T-helper 1 cell (primary cell): ENCODE measurements at regions not wholly inside any gene's neighbourhood (a gene's known extent, or its start where the extent isn't known, plus 50 kb on each side); places are given as distances from the start of the nearest gene placed in this dataset.

Source experiments
- DNase-seq, 5 donors: peaks; one replicate each; pipeline ENCODE4 v3.0.0-alpha.2; 2012 to 2020

DNA sequence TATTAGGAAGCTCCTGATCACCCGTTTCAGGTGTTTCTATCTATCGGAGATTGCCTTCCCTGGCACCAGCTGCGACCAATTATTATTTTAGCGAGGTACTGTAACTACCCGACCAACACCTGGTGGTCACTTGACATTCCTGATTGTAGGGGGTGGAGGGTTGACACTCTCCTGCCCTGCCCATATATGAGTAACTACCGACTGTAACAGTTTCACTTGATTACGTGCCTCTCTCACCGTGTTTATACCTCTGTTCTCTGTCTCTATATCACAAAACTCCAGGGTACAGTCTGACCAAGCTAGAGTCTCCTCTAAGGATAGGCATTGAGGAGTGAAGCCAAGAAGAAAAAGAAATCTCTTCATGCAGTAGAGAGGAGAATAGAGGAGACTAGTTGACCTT, 268.0 kb upstream of the LRATD1 start:
- no peak for DNase-seq

DNA sequence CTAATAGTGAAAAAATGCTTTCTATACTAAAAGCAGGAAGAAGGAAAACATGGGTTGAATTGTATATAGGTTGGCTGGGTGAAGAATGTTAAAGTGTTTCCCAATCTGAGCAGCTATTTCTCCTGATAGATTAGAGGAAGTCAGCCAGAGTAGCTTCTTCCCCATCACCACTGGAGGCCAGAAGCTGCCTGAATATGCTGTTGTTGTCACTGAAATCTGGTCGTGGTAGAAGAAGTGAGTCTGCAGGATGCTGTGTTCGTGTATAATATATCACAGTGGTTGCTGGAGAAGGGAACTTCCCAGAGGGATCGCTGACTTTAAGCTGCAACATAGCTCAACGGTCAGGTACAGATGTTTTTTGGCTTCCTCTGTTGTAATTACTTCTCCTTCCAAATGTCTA, 247.5 kb upstream of the LRATD1 start:
- DNase-seq = no peak

DNA sequence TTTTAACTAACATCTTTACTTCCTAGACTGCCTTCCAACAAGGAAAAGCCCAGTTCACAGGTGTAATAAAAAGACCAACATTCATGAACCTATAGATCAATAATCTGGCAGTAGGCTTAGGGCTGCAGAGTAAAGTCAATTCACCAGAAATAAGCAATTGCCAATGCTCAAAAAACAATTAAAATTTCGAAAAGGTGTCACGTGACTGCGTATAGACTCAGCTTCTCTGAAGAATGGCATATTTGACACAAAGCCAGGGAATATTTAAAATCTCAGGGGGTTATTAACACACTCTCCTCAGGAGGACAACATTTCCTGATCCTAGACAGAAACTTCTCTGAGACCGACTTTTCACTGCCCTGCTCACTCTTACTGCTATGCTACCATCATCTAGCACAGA, 245.2 kb upstream of the LRATD1 start:
- no peak for DNase-seq

DNA sequence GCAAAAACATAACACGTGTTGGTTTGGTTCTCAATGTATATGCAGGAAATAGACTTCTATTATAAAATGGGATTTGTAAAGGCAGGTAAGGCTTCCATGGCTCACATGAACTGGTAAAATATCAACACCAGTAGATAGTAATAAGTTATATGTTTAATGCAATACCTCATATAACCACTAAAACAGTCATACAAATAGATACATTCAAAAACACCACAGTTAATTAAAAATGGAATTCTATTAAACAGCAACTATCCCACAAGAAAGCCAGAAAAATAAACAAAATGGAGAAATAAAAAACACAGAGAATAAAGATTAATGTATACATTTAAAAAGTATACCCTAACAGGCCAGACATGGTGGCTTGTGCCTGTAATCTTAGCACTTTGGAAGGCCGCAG, 243.8 kb upstream of the LRATD1 start:
- no peak for DNase-seq

DNA sequence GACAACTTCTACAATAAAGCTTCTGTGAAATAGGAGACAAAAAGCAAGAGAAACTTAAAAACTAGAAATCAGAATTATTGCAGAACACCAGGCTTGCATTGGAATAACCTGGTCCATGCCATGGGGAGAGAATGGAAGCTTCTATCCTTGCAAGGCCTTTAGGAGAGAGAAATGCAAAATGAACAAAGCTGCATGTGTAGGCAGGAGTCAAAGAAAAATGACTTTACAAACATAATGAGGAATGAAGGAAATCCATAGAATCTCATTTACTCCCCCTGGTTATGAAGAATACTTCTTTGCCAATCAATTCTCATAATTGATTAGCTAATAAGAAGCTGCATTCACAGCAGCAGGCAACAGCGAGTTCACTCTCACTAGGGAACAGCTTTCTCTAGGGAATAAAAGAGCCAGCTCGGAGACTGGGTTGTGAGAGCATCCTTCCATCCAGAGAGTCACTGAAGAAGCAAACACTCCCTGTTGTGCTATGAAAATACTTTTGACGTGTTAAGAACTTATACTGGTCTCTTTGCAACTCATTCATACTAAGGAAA, 235.9 kb upstream of the LRATD1 start:
- DNase-seq = no peak

DNA sequence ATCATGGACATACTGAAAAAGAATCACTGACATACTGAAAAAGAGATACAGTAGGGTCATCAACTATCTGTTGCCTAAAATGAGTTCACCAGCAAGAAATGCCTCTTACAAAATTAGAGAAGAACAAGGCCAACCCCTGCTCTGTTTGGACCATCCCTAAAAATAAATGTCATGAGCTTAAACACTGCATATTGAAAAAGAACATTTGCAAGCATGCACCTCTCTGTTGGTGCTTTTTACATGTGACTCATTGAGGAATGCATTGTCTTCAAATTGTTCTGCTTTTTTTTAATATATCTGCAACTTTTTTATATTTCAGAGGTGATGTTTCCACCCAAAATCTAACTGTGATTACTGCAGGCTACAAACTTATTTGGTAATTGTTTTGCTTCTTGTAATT, 233.9 kb upstream of the LRATD1 start:
- no peak for DNase-seq

DNA sequence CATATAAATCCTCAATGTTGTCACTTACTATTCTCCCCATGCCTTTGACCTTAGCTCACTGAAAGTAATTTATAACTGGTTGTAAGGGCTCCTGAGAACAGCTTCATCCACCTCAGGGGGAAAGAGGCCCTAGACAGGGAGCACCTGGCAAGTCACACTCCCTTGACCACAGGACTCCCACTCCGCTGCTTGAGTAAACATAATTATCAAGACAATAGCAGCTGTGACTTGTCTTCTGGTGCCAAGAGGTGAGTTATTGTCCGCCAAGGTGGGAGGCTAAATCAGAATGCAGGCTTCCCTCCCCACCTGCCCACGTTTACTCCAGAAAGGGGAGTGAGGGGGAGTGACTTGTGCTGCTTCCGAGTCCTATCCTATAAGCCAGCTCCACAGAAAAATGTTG, 230.6 kb upstream of the LRATD1 start:
- no peak for DNase-seq

DNA sequence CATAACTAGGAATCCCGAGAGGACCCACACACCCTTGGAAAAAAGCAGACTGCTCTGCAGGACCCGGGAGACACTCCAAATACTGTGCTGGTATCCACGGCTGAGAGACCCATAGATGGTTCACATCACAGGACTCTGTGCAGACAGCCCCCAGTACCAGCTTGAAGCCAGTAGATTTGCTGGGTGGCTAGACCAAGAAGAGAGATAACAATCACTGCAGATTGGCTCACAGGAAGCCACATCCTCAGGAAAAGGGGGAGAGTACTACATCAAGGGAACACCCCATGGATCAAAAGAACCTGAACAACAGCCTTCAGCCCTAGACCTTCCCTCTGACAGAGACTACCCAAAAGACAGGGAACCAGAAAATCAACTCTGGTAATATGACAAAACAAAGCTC, 223.8 kb upstream of the LRATD1 start:
- DNase-seq = no peak

DNA sequence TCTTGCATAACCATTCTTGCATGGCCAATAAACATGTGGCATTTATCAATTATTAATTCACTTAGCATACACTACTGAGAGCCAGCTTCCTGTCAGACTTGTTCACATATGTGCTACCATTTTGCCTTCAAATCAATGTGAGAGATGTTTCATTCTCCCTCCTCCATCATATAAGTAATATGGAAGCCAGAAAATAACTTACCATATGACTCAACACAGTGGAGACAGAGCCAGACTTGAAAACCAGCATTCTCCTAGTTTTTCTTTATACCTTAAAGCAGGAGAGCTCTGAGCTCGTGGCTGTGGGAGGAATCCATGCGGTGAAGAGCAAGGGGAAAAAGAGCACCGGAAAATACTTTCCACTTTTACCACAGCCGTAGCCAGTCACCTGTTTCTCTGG, 215.0 kb upstream of the LRATD1 start:
- no peak for DNase-seq

DNA sequence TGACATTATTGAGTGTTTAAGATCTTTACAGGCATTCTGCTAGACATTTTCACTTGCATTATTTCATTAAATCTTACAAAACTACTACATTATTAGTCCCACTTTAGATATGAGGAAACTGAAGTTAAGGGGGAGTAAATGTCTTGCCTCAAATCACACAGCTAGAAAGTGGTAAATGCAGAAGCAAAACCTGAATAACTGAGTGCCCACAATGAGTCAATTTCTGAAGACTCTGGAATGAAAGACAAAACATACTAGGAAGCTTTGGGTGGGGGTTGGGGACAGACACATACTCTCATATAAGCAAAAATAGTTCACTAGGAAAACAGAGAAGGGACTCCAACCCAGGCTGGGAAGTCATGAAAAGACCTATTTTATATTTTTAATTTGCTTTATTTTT, 214.4 kb upstream of the LRATD1 start:
- DNase-seq = no peak

DNA sequence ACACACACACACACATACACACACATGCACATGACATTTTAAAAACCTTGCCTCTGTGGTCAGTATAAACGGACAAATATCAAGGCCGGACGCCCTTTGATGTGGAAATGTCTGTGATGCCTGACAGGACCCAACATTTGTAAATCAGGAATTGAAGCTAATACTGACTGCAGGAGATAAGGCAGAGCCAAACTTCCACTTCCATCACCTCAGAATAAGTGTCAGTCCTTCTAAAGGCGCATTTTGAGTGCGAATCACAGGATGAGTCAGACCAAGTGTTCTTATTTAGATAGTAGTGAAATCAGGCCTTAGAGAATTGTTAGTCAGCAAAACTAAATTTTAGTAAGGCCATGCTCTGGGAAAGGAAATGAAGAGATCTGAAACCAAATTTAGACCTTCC, 211.7 kb upstream of the LRATD1 start:
- DNase-seq = no peak

DNA sequence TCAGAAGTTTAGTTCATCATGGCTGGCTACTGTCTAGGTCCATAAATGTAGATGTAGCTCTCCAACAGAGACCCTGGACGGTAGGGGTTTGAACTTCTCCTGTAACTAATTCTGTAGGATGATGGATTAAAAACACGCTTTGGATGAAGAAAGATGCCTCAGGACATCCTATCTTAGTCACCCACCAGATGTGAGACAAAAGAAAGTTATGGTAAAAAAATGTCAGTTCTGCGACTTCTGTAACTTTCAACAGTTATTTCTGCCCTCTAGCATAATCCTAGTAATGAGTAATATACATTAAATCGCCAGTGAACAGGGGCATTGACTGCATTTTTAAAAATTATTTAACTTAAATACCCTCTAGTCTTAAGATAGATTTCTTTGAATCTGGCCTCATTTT, 210.1 kb upstream of the LRATD1 start:
- no peak for DNase-seq

DNA sequence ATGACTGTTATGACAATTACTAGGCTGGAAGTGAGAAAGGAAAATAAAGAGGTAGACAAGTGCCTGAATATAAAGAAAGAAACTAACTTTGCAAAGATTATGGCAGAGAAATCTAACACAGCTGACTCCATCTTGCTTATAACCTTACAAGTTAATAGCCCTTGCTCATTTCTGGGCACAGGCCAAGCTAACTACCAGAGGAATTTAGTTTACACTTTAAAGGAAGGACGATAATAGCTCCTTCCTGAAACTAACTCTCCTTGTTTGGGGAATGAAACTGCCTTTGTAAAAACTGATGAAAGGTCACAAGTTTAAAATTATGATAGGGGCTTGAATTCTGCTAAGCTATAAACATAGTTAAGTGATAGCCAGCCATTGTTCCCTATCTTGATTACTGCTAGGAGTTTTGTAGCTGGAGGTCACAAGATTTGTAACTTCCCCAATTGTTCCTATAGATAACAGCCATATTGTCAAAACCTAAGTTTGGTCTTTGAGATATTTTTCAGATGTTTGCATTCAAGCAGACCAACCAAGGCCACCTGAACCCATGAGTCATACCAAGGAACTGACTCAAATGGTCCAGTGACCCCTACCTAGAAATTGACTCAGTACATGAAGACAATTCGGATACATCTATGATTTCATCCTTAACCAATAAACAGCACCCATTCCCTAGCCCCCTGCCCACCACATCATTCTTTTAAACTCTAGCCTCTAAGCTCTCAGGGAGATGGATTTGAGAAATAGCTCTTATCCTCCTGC, 209.2 kb upstream of the LRATD1 start:
- DNase-seq = no peak

DNA sequence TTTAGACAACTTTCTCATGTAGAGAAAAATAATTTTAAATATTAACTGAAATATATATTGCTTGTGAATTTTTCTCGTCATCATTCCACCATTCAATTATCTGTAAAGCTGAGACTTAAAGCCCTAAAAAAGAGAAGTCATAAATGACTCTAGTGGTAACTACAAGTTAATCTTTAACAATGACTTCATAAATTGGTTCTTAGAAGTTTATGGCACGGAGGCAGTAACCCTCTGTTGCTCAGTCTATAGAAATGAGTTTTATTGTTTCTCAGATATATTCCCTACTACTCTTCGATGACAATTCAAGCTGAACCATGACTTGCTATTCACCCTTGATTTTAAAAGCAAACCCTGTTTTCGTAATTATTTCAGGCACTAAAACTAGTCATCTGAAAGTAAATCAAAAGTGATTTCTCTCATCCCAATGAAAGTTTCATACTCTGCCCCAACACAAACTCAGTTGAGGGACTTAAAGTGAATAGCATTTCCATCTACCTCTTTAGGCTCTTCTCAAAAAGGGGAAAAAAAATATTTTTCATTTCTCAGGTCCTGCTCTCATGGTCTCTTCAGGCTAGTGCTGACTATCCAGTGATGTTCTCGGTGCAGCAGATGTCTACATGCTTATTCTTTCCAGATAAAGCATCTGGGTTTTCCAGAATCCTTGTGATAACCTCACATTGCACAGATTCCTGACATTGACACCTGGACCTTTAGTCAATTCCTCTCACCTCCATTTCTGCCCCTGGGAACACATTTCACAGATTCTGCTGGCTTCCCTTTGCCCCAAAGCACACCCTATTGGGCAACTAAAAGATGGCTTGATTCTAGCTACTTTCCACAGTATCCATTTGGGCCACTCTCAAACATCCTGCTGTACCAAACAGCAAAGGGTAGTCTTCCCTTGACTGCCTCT, 207.8 kb upstream of the LRATD1 start:
- no peak for DNase-seq

DNA sequence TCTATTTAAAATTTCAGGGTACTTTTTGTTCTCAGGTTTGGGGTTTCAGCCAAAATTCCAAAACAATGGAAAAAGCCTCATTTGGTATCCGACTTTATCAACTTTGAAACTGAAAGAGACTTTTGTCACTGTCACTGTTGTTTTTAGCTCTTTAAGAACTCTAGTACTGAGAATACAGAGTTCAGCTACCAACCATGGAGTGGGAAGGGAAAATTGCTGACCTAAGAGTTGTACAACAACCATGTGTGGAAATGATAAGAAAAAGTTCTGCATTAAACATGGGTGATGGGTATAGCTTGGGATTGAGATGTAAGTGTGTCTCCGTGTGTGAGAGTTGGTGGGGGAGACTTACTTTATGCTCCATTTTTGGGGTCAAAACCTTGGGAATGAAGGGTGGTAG, 206.6 kb upstream of the LRATD1 start:
- DNase-seq = no peak

DNA sequence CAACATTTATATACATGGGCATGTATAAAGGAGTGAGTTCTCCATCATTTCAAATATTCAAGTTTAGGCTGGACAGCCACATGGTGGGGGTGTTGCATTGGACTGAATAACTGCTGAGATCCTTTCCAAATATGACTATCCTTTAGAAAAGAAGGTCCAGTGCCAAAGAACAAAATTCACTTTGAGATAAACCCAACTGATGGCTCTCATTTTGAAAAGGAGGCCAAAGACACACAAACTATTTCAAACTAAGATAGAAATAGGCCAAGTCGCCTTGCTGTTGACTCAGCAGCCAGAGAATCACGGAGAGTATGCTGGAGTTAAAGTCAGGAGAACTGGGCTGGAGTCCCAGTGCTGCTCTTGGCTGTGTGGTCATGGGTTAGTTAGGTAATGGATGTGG, 204.5 kb upstream of the LRATD1 start:
- DNase-seq = no peak

DNA sequence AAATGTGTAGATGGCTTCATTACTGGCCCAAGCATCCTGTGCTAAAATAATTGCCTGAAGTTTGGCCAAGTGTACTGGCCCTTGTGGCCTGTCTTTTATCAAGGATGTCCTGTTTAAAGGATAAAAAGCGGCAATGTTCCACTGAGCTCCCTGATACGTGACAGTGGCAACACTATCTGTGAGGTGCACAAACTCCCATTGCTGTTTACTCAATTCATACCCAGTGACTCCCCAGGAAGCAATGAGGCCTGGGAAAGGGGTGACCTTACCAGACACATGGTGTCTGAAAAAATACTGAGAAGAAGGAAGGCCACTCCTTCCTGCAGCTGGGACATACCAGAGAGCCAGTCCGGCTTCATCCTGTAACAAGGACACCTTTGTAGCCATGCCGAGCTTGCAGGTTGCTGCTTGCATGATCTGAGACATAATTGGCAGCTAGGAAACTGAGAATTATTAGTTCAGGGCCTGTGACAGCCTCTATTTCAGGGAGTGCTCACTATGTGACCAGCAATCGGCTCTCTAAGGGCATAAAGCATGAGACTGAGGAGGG, 198.5 kb upstream of the LRATD1 start:
- no peak for DNase-seq

DNA sequence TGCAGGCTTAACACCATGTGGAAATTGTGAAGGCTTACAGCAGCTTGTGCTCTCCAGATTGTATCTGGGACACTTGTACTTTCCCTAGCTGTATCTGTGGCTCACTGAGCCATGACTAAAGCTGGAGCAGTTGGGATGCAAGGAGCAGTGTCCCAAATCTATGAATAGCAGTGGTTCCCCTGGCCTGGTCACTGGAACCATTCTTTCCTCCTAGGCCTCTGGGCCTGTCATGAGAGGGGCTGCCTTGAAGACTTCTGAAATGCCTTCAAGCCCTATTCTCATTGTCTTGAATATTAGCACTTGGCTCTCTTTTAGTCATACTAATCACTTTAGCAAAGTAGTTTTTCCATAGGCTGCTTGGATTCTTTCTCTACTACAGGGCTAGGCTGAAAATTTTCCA, 186.8 kb upstream of the LRATD1 start:
- no peak for DNase-seq

DNA sequence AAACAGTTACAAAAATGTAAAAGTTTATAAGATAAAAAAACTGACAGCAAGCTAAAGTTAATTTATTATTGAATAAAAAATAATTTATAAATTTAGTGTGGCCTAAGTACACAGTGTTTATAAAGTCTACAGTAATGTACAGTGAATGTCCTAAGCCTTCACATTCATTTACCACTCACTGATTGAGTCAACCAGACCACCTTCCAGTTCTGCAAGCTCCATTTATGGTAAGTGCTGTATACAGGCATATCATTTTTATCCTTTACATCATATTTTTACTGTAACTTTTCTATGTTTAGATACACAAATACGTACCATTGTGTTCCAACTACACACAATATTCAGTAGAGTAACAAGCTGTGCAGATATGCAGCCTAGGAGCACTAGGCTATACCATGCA, 184.2 kb upstream of the LRATD1 start:
- DNase-seq = no peak

DNA sequence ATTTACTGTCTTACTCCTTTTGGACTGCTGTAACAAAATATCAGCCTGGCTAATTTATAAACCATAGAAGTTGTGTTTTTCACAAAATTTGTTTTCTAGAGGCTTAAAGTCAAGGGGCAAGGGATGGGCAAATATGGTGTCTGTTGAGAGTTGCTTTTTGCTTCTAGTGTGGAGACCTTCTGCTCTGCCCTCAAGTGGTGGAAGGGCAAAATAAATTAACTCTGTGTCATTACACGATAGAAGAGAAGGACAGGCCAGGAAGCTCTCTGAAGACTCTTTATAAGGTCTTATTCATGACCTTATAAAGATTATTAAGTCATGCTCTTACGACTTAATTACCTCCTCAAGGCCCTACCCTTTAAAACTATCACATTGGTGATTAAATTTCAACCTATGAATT, 181.2 kb upstream of the LRATD1 start:
- DNase-seq = no peak

DNA sequence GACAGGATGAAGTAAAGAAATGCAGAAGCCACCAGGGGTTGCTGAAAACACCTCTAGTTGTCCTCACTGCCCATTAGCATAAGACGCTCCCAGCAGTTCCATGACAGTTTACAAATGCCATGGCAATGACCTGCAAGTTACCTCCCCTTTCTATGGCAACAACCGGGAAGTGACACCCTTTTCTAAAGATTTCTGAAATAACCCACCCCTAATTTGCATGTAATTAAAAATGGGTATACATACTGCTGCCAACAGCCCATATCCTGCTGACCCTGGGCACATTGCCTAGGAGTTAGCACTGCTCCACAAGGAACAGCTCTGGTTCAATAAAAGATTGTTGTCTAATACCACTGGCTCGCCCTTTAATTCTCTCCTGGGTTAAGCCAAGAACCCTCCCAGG, 178.3 kb upstream of the LRATD1 start:
- DNase-seq = no peak

DNA sequence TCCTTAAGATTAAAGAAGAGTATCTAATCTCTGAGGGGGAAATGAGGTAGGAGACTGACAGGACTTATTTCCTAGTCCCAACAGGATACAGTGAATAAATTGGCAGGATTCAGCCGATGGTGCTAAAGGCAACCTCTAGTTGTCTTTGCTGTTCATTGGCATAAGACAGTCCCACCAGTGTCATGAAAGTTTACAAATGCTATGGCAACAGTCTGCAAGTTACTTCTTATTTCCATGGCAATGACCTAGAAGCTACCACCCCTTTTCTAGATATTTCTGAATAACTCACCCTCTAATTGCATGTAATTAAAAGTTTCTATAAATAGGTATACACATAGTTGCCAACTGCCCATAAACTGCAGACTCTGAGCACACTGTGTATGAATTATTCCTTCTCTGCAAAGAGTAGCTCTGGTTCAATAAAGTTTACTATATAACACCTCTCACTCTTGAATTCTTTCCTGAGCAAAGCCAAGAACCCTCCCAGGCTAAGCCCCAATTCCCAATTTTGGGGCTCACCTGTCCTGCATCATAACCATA, 172.7 kb upstream of the LRATD1 start:
- DNase-seq = no peak

DNA sequence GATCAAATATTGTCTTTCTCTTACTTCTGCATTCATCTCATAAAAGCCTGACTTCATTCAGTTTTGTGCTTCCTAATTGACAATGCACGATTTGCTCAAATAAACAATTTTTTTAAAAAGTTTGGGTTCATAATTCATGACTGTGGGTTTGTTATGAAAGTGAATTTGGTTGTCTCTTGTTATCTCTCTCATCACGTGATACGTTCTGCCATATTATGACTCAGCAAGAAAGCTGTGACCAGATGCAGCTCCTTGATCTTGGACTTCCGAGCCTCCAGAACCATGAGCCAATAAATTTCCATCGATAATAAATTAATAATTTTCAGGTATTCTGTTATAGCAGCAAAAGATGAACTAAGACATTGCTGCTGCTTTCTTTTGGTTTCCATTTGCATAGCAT, 156.5 kb upstream of the LRATD1 start:
- no peak for DNase-seq

DNA sequence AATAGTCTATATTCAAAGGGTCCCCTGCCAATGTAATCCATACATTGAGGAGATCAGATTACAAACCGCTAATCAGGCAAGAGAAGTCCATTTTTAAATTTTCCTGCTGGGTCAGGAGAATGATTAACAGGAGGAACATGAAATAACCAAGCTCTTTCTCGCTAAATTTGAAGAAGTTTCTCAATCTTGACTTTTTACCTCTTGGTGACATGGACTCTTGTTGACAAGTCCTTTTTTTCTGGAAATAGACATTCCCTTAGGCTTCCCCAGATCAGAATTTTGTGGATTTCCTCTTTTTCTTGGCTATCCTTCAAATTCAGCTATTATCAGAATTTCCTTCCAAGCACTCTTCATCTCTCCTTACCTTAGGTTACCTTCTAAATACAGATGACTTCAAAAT, 153.0 kb upstream of the LRATD1 start:
- DNase-seq = no peak
